ENCODE measurements at regions not wholly inside any gene's neighbourhood (a gene's known extent, or its start where the extent isn't known, plus 50 kb on each side); places are given as distances from the start of the nearest gene placed in this dataset.
"Not testable (repeated sequence)": the region's sequence is repeated elsewhere in the genome, so short reads cannot be mapped to it uniquely, and the experiment has no call there.

GRCh38 chr2:129504646-129505045 lies 474.8 kb upstream of the RAB6C start:
- no peak overlapping the region for H3K4me3 ChIP-seq (ENCODE audit: low read depth, low read length)
- ChIA-PET CTCF (interaction anchor here (1.1 kb wide), 1 partner anchor 18 kb away, joined by 3 read pairs; no protein-coding TSS in a partner anchor), POLR2A (no interaction called here)
- no peak for TF ChIP-seq CTCF (IDR thresholded peaks at IDR 0.05; ENCODE audit: insufficient read depth, low read length, missing control alignments)
- DNase-seq (ENCODE audit: low read depth, low spot score), result no peak

- no peak overlapping the region for H3K4me3 ChIP-seq (ENCODE audit: low read depth, low read length)
Observed at GRCh38 chr2:129518937-129519336, 460.5 kb upstream of the RAB6C start.

GRCh38 chr2:129532158-129532557 lies 447.3 kb upstream of the RAB6C start:
- H3K4me3 ChIP-seq (ENCODE audit: low read depth, low read length); CTCF ChIA-PET; POLR2A ChIA-PET; DNase-seq (ENCODE audit: low read depth, low spot score): not testable (repeated sequence)

More at GRCh38 chr2:129518937-129519336, 460.5 kb upstream of the RAB6C start:
- no peak for TF ChIP-seq CTCF (IDR thresholded peaks at IDR 0.05; ENCODE audit: insufficient read depth, low read length, missing control alignments)
- no peak for DNase-seq (ENCODE audit: low read depth, low spot score)
- ChIA-PET CTCF (no interaction called here), POLR2A (no interaction called here)

GRCh38 chr2:129548880-129549279 lies 430.6 kb upstream of the RAB6C start:
- H3K4me3 ChIP-seq (ENCODE audit: low read depth, low read length), result no peak overlapping the region
- POLR2A ChIA-PET, result no interaction called here
- no peak for DNase-seq (ENCODE audit: low read depth, low spot score)
- no peak for TF ChIP-seq CTCF (IDR thresholded peaks at IDR 0.05; ENCODE audit: insufficient read depth, low read length, missing control alignments)
- CTCF ChIA-PET, result no interaction called here

GRCh38 chr2:129550536-129550935 lies 428.9 kb upstream of the RAB6C start:
- no peak for TF ChIP-seq CTCF (IDR thresholded peaks at IDR 0.05; ENCODE audit: insufficient read depth, low read length, missing control alignments)
- CTCF ChIA-PET, result no interaction called here
- no peak overlapping the region for H3K4me3 ChIP-seq (ENCODE audit: low read depth, low read length)
- no peak for DNase-seq (ENCODE audit: low read depth, low spot score)
- POLR2A ChIA-PET, result no interaction called here

GRCh38 chr2:129554373-129554772 lies 425.1 kb upstream of the RAB6C start:
- ChIA-PET POLR2A (no interaction called here), CTCF (no interaction called here)
- DNase-seq (ENCODE audit: low read depth, low spot score), result no peak
- no peak overlapping the region for H3K4me3 ChIP-seq (ENCODE audit: low read depth, low read length)
- no peak for TF ChIP-seq CTCF (IDR thresholded peaks at IDR 0.05; ENCODE audit: insufficient read depth, low read length, missing control alignments)

GRCh38 chr2:129559101-129559500 lies 420.4 kb upstream of the RAB6C start:
- ChIA-PET POLR2A (no interaction called here), CTCF (no interaction called here)
- no peak for TF ChIP-seq CTCF (IDR thresholded peaks at IDR 0.05; ENCODE audit: insufficient read depth, low read length, missing control alignments)
- no peak for DNase-seq (ENCODE audit: low read depth, low spot score)
- no peak overlapping the region for H3K4me3 ChIP-seq (ENCODE audit: low read depth, low read length)

All from AG04449 (cell line).